T-helper 17 cell (primary cell): ENCODE measurements at regions not wholly inside any gene's neighbourhood (a gene's known extent, or its start where the extent isn't known, plus 50 kb on each side); places are given as distances from the start of the nearest gene placed in this dataset.

Experiments
- ATAC-seq: fragments of 150-1000 bp; cut with Tn5 transposase; 2 replicates; pipeline ENCODE4 v1.10.0; 2021; ENCODE audit warnings: mild to moderate bottlenecking, moderate library complexity
- DNase-seq, 3 donors: peaks; one replicate each; pipeline versions ENCODE4 v3.0.0 to v3.0.0-alpha.2; 2020 to 2021
- H3K9me3 ChIP-seq: one replicate; pipeline ENCODE4 v1.7.0; 2013; ENCODE audit warnings: low read length, mild to moderate bottlenecking; ENCODE audit not compliant: control insufficient read depth, poor library complexity, severe bottlenecking
- H3K27ac Mint-ChIP-seq: one replicate; pipeline ENCODE4 v1.8.0; 2022; ENCODE audit warnings: mild to moderate bottlenecking, moderate library complexity, mixed read lengths
- H3K27me3 Mint-ChIP-seq: one replicate; pipeline ENCODE4 v1.8.0; 2022; ENCODE audit warnings: mixed read lengths
- H3K36me3 Mint-ChIP-seq: one replicate; pipeline ENCODE4 v1.8.0; 2022; ENCODE audit warnings: low read depth, mixed read lengths
- H3K4me1 Mint-ChIP-seq: one replicate; pipeline ENCODE4 v1.8.0; 2022; ENCODE audit warnings: mild to moderate bottlenecking, mixed read lengths
- H3K4me3 Mint-ChIP-seq: one replicate; pipeline ENCODE4 v1.8.0; 2022; ENCODE audit warnings: mild to moderate bottlenecking, moderate library complexity, mixed read lengths

DNA sequence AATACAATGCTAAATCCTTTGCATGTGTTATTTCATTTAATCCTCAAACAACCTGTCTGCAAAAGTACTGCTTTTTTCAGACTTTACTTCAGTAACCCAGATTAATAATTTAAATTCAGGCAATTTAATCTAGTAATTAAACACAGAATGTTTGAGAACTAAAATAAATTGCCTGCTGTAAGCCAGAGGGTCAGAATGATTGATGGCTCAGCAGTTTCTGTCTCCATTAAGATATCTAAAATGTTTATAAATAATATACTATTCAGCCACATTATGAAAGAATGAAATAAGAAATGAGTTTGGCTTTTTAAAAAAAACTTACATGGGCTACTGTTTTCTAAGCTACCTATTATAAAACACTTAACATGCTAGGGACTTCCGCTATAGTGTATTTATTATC, 846.0 kb downstream of the FAM181B start:
- Mint-ChIP-seq H3K36me3 (no peaks in the 10 kb centered on the region), H3K4me3 (no peak overlapping the region), H3K27ac (no peak overlapping the region), H3K4me1 (no peaks in the 10 kb centered on the region), H3K27me3 (no peaks in the 10 kb centered on the region)
- DNase-seq (no peak), ATAC-seq (no peak)
- H3K9me3 ChIP-seq, result no peaks in the 10 kb centered on the region

DNA sequence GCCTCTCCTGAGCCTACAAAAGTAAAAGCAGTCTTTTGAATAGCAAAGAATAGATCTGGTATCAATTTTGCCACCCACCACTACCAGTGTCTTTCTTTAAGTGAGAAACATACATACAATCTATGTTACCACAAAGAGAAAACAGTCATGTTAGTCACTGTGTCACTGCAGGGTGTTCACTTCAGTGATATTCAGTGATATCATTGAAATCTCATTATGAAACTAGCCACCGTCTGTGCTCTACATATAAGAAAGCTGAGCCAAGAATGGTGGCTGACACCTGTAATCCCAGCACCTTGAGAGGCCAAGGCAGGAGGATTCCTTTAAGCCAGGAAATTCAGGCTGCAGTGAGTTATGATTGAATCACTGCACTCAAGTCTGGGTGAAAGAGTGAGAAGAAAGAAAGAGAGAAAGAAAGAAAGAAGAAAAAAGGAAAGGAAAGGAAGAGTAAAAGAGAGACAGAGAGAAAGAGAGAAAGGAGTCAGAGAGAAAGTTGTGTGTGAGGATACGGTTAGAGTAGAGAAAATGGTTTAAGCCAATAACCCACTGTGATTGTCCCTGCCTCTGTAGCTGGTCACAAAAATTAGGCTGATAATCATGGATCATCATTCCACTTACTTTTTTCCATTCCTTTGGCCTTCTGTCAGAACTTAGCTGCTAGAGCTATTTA, 847.1 kb downstream of the FAM181B start:
- DNase-seq (no peak), ATAC-seq (no peak)
- no peak overlapping the region for H3K27ac Mint-ChIP-seq
- no peaks in the 10 kb centered on the region for H3K4me1 Mint-ChIP-seq
- H3K27me3 Mint-ChIP-seq, result no peaks in the 10 kb centered on the region
- no peaks in the 10 kb centered on the region for H3K36me3 Mint-ChIP-seq
- no peak overlapping the region for H3K4me3 Mint-ChIP-seq
- H3K9me3 ChIP-seq, result no peaks in the 10 kb centered on the region

DNA sequence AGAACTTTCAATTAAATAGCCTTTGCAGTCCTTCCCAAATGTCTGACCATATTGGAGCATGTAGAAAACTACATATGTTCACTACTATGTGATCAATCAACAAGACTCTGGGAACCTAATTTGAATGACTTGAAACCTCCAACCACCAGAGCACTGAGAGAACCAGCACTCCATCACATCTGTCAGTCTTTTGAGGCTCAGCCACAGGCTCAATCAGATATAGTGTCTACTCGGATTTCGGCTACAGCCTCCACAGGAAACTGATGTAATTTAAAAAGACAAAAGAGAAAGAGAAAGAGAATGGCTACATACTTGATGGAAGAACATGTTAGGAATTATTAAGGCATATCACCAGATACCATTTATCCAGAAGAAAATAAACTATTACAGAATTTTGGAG, 859.0 kb downstream of the FAM181B start:
- ATAC-seq (no peak), DNase-seq (no peak)
- H3K4me1 Mint-ChIP-seq, result peaks cover 17% of the 10 kb centered on the region

DNA sequence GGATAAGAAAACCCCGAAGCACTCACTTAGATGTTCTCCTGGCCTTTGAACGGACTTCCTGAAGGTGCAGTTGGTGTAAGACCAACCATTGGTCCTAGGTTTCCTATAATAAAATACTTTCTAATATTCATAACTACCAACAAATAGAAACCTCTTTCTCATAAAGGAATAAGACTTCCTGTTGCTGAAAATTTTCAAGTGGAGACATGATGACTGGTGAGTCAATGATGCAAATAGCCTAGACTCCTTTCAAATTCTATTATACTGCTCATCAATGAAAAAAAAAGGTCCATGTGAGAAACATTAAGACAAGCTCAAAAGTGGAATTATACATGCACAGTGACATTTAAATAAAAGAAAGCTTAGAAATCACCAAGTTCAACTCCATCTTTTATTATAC, 862.8 kb downstream of the FAM181B start:
- Mint-ChIP-seq H3K36me3 (no peaks in the 10 kb centered on the region), H3K4me3 (no peak overlapping the region), H3K4me1 (peaks cover 24% of the 10 kb centered on the region), H3K27ac (no peak overlapping the region), H3K27me3 (no peaks in the 10 kb centered on the region)
- DNase-seq (no peak), ATAC-seq (no peak)
- H3K9me3 ChIP-seq, result no peaks in the 10 kb centered on the region

More for the DNA sequence above, 859.0 kb downstream of the FAM181B start:
- Mint-ChIP-seq H3K27ac (no peak overlapping the region), H3K27me3 (no peaks in the 10 kb centered on the region), H3K36me3 (no peaks in the 10 kb centered on the region), H3K4me3 (no peak overlapping the region)
- H3K9me3 ChIP-seq, result no peaks in the 10 kb centered on the region

DNA sequence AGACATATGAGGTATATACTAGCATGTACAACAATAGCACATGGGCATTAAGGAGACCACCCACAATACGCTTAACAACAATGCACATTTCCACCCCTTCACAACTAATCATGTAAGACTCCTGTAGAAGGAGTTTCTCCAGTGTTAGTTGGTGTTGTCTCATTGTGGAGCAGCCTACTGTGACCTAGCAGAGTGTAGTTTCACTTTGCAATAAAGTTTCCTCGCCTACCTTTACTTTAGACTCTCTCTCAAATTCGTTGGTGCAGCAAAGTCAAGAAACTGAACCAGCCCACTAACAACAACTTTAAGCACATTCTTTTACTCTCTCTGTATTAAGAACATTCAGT, 863.6 kb downstream of the FAM181B start:
- no peak for DNase-seq

DNA sequence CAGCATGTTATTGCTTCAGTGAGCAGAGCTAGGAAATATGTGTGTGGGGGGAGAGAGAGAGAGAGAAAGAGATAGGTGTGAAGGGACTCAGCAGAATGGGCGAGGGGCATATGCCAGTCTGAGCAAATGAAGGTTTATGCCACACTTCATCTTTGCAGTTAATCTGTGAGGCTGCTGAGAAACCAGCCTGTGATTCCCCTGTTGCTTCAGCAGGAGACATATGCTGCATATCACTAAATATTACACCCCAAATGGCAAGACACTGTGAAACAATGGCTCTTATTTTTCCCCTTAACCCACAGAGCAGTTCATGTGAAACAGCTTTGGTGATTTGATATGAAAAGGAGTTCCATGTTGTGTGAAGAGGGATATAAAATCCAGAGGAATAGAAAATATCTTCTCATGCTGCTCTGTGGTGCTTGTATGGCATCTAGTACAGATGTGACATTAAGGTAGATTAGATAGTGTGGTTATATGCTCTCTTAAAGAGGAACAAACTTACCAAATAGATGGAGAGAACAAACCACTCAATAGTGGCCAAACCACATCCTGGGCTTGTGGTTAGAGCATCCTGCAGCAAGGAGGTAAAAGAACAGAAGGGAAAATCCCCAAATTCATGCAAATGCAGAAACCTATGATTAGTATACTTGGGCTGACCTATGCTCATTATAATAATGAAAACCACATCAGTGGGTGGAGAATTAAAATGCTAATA, 864.2 kb downstream of the FAM181B start:
- DNase-seq, result peak; percentile 33 to 56 (median 45)
- Mint-ChIP-seq H3K4me3 (peak overlapping the region; percentile 73), H3K27ac (peak overlapping the region; percentile 24), H3K27me3 (no peaks in the 10 kb centered on the region), H3K36me3 (no peaks in the 10 kb centered on the region), H3K4me1 (peaks cover 17% of the 10 kb centered on the region)
- peak; percentile 93 for ATAC-seq
- no peaks in the 10 kb centered on the region for H3K9me3 ChIP-seq

More for the DNA sequence above, 863.6 kb downstream of the FAM181B start:
- no peaks in the 10 kb centered on the region for H3K36me3 Mint-ChIP-seq
- H3K27ac Mint-ChIP-seq, result peak overlapping the region; percentile 24
- H3K27me3 Mint-ChIP-seq, result no peaks in the 10 kb centered on the region
- peak; percentile 68 for ATAC-seq
- peaks cover 20% of the 10 kb centered on the region for H3K4me1 Mint-ChIP-seq
- H3K9me3 ChIP-seq, result no peaks in the 10 kb centered on the region
- H3K4me3 Mint-ChIP-seq, result peak overlapping the region; percentile 73

DNA sequence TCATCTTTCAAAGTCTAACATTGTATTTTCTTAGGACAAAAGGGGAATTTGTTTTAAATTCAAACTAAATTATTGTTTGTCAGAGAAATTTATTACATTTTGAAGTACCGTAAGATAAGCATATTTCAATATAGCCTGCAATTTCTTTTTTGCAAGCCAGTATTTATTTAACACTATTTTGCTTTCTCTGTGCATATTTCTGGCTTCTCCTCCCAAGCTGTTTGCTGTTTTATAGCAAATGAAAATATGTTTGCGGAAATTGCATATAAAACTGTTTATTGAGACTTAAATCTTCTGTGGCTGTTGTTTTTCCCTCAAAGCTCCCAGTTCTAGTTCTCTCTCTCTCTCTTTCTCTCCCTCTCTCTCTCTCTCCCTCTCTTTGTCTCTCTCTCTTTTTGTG, 866.8 kb downstream of the FAM181B start:
- DNase-seq, result no peak
- H3K4me3 Mint-ChIP-seq, result no peak overlapping the region
- H3K36me3 Mint-ChIP-seq, result no peaks in the 10 kb centered on the region
- peaks cover 13% of the 10 kb centered on the region for H3K4me1 Mint-ChIP-seq
- no peak for ATAC-seq
- no peaks in the 10 kb centered on the region for H3K27me3 Mint-ChIP-seq
- H3K9me3 ChIP-seq, result no peaks in the 10 kb centered on the region
- no peak overlapping the region for H3K27ac Mint-ChIP-seq

DNA sequence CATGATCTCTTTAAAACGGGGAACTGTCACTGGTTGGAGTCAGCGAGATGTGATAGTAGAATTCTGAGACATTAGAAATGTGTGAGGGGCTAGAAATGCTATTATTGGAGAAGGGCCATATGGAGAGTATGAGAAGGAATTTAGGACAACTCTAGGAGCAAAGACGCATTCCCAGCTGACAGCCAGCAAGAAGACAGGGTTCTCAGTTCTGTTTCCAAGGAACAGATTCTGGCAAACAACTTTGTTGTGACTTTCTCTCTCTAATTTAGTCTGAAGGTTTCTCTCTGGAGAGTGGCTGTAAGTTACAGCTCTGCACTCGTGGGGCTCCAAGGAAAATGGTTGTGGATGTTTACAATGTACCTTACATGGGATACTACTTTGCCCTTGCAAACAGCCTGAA, 876.3 kb downstream of the FAM181B start:
- Mint-ChIP-seq H3K4me3 (no peak overlapping the region), H3K27ac (no peak overlapping the region), H3K27me3 (no peaks in the 10 kb centered on the region), H3K4me1 (no peaks in the 10 kb centered on the region), H3K36me3 (no peaks in the 10 kb centered on the region)
- DNase-seq, result no peak
- no peak for ATAC-seq
- H3K9me3 ChIP-seq, result no peaks in the 10 kb centered on the region

DNA sequence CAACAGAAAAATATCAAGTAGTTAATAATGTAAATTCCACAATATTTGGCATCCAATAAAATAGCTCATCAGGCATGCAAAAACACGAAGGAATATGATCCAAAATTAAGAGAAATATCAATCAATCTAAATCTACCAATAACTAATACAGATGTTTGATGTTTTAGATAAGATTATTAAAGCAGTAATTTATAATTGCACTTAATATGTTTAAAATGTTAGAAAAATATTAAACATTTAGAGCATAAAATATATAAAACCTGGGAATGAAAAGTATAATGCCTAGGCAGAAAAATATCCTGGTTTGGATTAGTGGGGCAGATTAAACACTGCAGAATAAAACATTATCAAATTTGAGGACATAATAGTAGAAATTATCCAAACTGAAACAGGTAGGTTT, 879.9 kb downstream of the FAM181B start:
- no peaks in the 10 kb centered on the region for H3K27me3 Mint-ChIP-seq
- no peak for ATAC-seq
- no peak overlapping the region for H3K4me3 Mint-ChIP-seq
- no peaks in the 10 kb centered on the region for H3K36me3 Mint-ChIP-seq
- no peaks in the 10 kb centered on the region for H3K9me3 ChIP-seq
- no peaks in the 10 kb centered on the region for H3K4me1 Mint-ChIP-seq
- H3K27ac Mint-ChIP-seq, result no peak overlapping the region
- DNase-seq, result no peak

DNA sequence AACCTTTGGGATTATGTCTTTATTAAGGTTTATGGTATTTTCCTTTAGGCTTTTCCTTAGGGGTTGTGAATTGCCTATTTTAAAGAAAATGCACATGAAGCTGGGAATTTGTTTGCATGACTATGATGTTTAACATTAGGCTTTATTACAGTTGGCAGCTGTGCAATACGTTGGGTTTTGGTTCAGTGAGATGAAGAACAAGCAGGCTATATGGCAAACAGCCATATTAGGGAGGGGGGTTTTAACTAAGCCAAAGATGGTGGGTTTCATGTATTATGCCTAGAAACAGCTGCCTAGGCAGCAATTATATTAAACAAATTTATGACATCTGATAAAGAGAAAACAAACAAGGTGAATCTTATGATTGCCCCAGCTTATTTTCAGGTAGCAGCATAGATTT, 880.8 kb downstream of the FAM181B start:
- Mint-ChIP-seq H3K4me3 (no peak overlapping the region), H3K27me3 (no peaks in the 10 kb centered on the region), H3K36me3 (no peaks in the 10 kb centered on the region), H3K27ac (no peak overlapping the region), H3K4me1 (no peaks in the 10 kb centered on the region)
- ATAC-seq, result no peak
- no peak for DNase-seq
- no peaks in the 10 kb centered on the region for H3K9me3 ChIP-seq

DNA sequence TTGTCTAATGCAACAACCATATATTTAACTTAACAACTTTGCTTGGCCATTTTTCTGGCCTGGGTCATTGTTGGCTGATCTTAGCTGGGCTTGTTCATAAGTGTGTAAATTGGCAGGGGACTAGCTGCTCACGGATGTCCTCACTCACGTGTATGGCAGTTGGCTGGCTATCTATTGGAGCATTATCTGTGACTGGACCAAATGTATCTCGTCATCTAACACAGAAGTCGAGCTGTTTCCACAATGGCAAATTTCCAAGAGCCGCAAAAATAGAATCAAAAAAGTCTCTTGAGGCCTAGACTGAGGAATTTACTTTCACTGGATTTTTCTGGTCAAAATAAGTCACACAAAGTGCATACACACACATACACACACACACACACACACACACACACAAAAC, 893.3 kb downstream of the FAM181B start:
- no peak overlapping the region for H3K27ac Mint-ChIP-seq
- no peak for ATAC-seq
- H3K9me3 ChIP-seq, result no peaks in the 10 kb centered on the region
- no peaks in the 10 kb centered on the region for H3K27me3 Mint-ChIP-seq
- no peaks in the 10 kb centered on the region for H3K36me3 Mint-ChIP-seq
- H3K4me1 Mint-ChIP-seq, result no peaks in the 10 kb centered on the region
- no peak overlapping the region for H3K4me3 Mint-ChIP-seq
- DNase-seq, result no peak

DNA sequence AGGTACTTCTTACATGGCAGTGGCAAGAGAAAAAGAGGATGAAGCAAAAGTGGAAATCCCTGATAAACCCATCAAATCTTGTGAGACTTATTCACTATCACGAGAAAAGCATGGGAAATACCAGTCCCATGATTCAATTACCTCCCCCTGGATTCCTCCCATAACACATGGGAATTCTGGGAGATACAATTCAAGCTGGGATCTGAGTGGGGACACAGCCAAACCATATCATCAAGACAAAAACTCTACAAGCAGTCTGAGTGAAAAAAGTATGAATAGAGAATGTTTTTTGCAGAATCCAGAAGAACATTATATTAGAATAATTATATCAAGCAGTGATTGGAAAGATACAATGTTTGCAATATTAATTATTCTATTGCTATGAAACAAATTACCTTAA, 893.7 kb downstream of the FAM181B start:
- H3K4me1 Mint-ChIP-seq, result no peaks in the 10 kb centered on the region
- ATAC-seq (no peak), DNase-seq (no peak)
- no peaks in the 10 kb centered on the region for H3K27me3 Mint-ChIP-seq
- no peaks in the 10 kb centered on the region for H3K9me3 ChIP-seq
- H3K4me3 Mint-ChIP-seq, result no peak overlapping the region
- H3K27ac Mint-ChIP-seq, result no peak overlapping the region
- H3K36me3 Mint-ChIP-seq, result no peaks in the 10 kb centered on the region

DNA sequence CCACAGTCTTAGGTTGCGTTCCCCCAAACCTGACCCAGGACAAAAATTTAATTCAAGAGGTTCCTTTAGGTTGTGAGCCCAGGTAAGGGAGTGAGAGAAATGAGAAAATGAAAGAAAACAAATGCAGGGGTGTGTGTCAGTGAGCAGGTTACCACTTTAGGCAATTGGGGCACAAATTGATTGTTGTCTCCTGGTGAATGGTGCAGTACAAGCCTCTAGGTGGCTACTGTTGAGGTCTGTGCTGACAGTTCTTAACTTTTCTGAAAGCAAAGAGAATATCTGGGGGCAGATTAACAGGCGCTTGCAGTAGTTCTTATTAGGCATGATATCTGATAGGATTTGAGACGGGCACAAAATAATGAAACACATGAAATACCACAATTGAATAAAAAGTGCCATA, 894.6 kb downstream of the FAM181B start:
- Mint-ChIP-seq H3K27ac (no peak overlapping the region), H3K4me1 (no peaks in the 10 kb centered on the region), H3K4me3 (no peak overlapping the region), H3K36me3 (no peaks in the 10 kb centered on the region), H3K27me3 (no peaks in the 10 kb centered on the region)
- DNase-seq (no peak), ATAC-seq (no peak)
- no peaks in the 10 kb centered on the region for H3K9me3 ChIP-seq

DNA sequence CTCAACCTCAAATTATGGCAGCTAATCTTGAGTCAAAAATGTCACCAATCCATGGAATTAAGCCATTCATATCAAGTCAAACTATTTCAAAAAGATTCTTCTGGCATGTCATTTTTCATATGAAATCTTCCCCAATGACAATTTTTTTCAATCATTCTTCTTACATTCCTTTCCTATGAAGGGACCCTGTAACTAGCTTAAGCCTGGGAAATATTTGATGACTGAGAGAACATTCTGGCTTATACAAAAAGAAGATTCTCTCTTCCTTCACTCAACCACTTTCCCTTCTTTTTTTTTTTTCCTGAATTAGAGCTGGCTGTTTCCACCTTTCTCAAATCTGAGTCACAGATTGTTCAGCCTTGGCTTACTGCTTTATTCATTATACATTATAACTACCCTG, 903.7 kb downstream of the FAM181B start:
- Mint-ChIP-seq H3K4me3 (no peak overlapping the region), H3K27ac (no peak overlapping the region)

More for the DNA sequence above, 903.7 kb downstream of the FAM181B start:
- no peaks in the 10 kb centered on the region for H3K9me3 ChIP-seq
- ATAC-seq (no peak), DNase-seq (no peak)
- H3K36me3 Mint-ChIP-seq, result peaks cover 2% of the 10 kb centered on the region
- no peaks in the 10 kb centered on the region for H3K4me1 Mint-ChIP-seq
- no peaks in the 10 kb centered on the region for H3K27me3 Mint-ChIP-seq
